ENCODE measurements at regions not wholly inside any gene's neighbourhood (a gene's known extent, or its start where the extent isn't known, plus 50 kb on each side); places are given as distances from the start of the nearest gene placed in this dataset.

DNA sequence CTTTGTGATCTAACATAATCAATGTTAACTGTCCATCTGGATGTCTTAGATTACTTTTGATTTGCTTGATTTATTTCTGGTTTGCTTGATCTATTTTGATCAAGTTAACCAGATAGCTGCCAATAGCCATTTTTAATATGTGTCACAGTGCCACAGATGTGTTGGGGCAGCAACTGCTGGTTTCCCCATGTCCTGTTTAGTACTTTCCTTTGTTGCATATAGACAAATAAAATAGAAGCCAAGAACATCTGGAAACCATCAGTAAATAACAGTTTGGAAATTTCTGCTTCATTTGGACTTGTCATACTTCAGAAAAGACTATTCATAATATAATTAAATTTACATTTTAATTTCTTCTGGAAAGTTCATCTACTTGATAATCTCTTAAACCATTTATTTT lies 145.6 kb upstream of the C21orf91 start:
- Histone ChIP-seq H3K4me1 (ENCODE audit: insufficient read depth, low read length) (no peaks in the 10 kb centered on the region), H3K4me2 (ENCODE audit: insufficient read depth, low read length) (no peak overlapping the region), H3K4me3 (ENCODE audit: insufficient read depth, low read length) (no peak overlapping the region), H3K9me3 (ENCODE audit: low read depth, low read length) (no peaks in the 10 kb centered on the region), H3K36me3 (ENCODE audit: insufficient read depth, low read length) (no peaks in the 10 kb centered on the region), H3K27ac (ENCODE audit: low read depth, low read length) (no peak overlapping the region), H3K27me3 (ENCODE audit: insufficient read depth, low read length) (no peaks in the 10 kb centered on the region), H4K20me1 (ENCODE audit: insufficient read depth, low read length) (no peaks in the 10 kb centered on the region), H2AFZ (ENCODE audit: low read length) (no peak overlapping the region), H3K79me2 (ENCODE audit: insufficient read depth, low read length) (no peaks in the 10 kb centered on the region)
- DNase-seq (ENCODE audit: insufficient read length, low spot score, missing footprints), result no peak
- TF ChIP-seq, protein P1, sequence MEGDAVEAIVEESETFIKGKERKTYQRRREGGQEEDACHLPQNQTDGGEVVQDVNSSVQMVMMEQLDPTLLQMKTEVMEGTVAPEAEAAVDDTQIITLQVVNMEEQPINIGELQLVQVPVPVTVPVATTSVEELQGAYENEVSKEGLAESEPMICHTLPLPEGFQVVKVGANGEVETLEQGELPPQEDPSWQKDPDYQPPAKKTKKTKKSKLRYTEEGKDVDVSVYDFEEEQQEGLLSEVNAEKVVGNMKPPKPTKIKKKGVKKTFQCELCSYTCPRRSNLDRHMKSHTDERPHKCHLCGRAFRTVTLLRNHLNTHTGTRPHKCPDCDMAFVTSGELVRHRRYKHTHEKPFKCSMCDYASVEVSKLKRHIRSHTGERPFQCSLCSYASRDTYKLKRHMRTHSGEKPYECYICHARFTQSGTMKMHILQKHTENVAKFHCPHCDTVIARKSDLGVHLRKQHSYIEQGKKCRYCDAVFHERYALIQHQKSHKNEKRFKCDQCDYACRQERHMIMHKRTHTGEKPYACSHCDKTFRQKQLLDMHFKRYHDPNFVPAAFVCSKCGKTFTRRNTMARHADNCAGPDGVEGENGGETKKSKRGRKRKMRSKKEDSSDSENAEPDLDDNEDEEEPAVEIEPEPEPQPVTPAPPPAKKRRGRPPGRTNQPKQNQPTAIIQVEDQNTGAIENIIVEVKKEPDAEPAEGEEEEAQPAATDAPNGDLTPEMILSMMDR (IDR thresholded peaks at IDR 0.05; ENCODE audit: extremely low read depth, low read depth, low read length), result no peak

- no peaks in the 10 kb centered on the region for H3K4me1 ChIP-seq (ENCODE audit: insufficient read depth, low read length)
- no peak overlapping the region for H3K4me3 ChIP-seq (ENCODE audit: insufficient read depth, low read length)
- H4K20me1 ChIP-seq (ENCODE audit: insufficient read depth, low read length), result no peaks in the 10 kb centered on the region
- no peak for DNase-seq (ENCODE audit: insufficient read length, low spot score, missing footprints)
- TF ChIP-seq, protein P1 (IDR thresholded peaks at IDR 0.05; ENCODE audit: extremely low read depth, low read depth, low read length), result no peak
- no peak overlapping the region for H3K4me2 ChIP-seq (ENCODE audit: insufficient read depth, low read length)
- no peak overlapping the region for H2AFZ ChIP-seq (ENCODE audit: low read length)
- no peaks in the 10 kb centered on the region for H3K9me3 ChIP-seq (ENCODE audit: low read depth, low read length)
- H3K27ac ChIP-seq (ENCODE audit: low read depth, low read length), result no peak overlapping the region
- no peaks in the 10 kb centered on the region for H3K27me3 ChIP-seq (ENCODE audit: insufficient read depth, low read length)
- H3K79me2 ChIP-seq (ENCODE audit: insufficient read depth, low read length), result no peaks in the 10 kb centered on the region
- H3K36me3 ChIP-seq (ENCODE audit: insufficient read depth, low read length), result no peaks in the 10 kb centered on the region
These were observed 145.0 kb upstream of the C21orf91 start for GRCh38 chr21:17964199-17964598.

- H3K79me2 ChIP-seq (ENCODE audit: insufficient read depth, low read length), result no peaks in the 10 kb centered on the region
- no peaks in the 10 kb centered on the region for H4K20me1 ChIP-seq (ENCODE audit: insufficient read depth, low read length)
- TF ChIP-seq, protein P1 (IDR thresholded peaks at IDR 0.05; ENCODE audit: extremely low read depth, low read depth, low read length), result no peak
- H3K27me3 ChIP-seq (ENCODE audit: insufficient read depth, low read length), result no peaks in the 10 kb centered on the region
- H3K36me3 ChIP-seq (ENCODE audit: insufficient read depth, low read length), result no peaks in the 10 kb centered on the region
- no peaks in the 10 kb centered on the region for H3K9me3 ChIP-seq (ENCODE audit: low read depth, low read length)
- no peaks in the 10 kb centered on the region for H3K4me1 ChIP-seq (ENCODE audit: insufficient read depth, low read length)
- no peak overlapping the region for H3K4me3 ChIP-seq (ENCODE audit: insufficient read depth, low read length)
- no peak for DNase-seq (ENCODE audit: insufficient read length, low spot score, missing footprints)
- H3K27ac ChIP-seq (ENCODE audit: low read depth, low read length), result no peak overlapping the region
- no peak overlapping the region for H3K4me2 ChIP-seq (ENCODE audit: insufficient read depth, low read length)
- no peak overlapping the region for H2AFZ ChIP-seq (ENCODE audit: low read length)
These were observed 131.4 kb upstream of the C21orf91 start for GRCh38 chr21:17950591-17950990.

DNA sequence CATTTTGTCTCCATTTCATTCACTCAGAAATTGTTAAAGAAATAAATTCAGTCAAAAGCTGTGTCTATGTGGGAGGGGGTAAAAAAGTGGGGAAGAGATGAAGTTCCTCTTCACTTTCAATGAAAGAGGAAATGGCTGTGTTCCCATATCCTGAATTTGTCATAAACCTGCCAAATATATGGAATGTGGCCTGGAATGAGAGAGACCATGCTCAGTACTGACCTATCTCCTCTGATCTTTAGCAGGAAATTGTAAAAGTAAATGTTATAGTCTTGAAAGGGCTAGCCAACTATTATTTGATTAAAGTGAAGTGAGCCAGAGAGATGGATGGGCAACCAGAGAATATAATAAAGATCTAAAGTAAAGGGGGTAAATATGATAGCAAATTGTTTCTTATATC lies 130.3 kb upstream of the C21orf91 start:
- DNase-seq (ENCODE audit: insufficient read length, low spot score, missing footprints), result no peak
- H3K79me2 ChIP-seq (ENCODE audit: insufficient read depth, low read length), result no peaks in the 10 kb centered on the region
- no peak overlapping the region for H3K4me2 ChIP-seq (ENCODE audit: insufficient read depth, low read length)
- no peak overlapping the region for H2AFZ ChIP-seq (ENCODE audit: low read length)
- H3K27ac ChIP-seq (ENCODE audit: low read depth, low read length), result no peak overlapping the region
- H3K4me3 ChIP-seq (ENCODE audit: insufficient read depth, low read length), result no peak overlapping the region
- no peaks in the 10 kb centered on the region for H3K4me1 ChIP-seq (ENCODE audit: insufficient read depth, low read length)
- no peaks in the 10 kb centered on the region for H3K36me3 ChIP-seq (ENCODE audit: insufficient read depth, low read length)
- no peaks in the 10 kb centered on the region for H3K9me3 ChIP-seq (ENCODE audit: low read depth, low read length)
- H3K27me3 ChIP-seq (ENCODE audit: insufficient read depth, low read length), result no peaks in the 10 kb centered on the region
- TF ChIP-seq, protein P1 (IDR thresholded peaks at IDR 0.05; ENCODE audit: extremely low read depth, low read depth, low read length), result no peak
- no peaks in the 10 kb centered on the region for H4K20me1 ChIP-seq (ENCODE audit: insufficient read depth, low read length)
